Glomerular endothelial cell (primary cell): ENCODE measurements at regions not wholly inside any gene's neighbourhood (a gene's known extent, or its start where the extent isn't known, plus 50 kb on each side); places are given as distances from the start of the nearest gene placed in this dataset.
"Not testable (repeated sequence)": the region's sequence is repeated elsewhere in the genome, so short reads cannot be mapped to it uniquely, and the experiment has no call there.

Experiments
- DNase-seq: peaks from one replicate; pipeline ENCODE4 v3.0.0-alpha.2; 2011; ENCODE audit warnings: low read depth, low spot score; ENCODE audit errors: extremely low read depth

- DNase-seq: no peak
Measured at GRCh38 chr4:149211876-149212275, 603.8 kb downstream of the IQCM start.

GRCh38 chr4:149203256-149204001 lies 612.2 kb downstream of the IQCM start:
- no peak for DNase-seq

GRCh38 chr4:149202117-149202516 lies 613.5 kb downstream of the IQCM start:
- DNase-seq: no peak

GRCh38 chr4:149199594-149199993 lies 616.0 kb downstream of the IQCM start:
- DNase-seq: no peak

GRCh38 chr4:149194061-149194460 lies 621.6 kb downstream of the IQCM start:
- DNase-seq: no peak

- no peak for DNase-seq
Measured at GRCh38 chr4:149187726-149188125, 627.9 kb downstream of the IQCM start.

GRCh38 chr4:149183638-149184037 lies 632.0 kb downstream of the IQCM start:
- DNase-seq: no peak

GRCh38 chr4:149181459-149181858 lies 634.2 kb downstream of the IQCM start:
- DNase-seq: not testable (repeated sequence)

- DNase-seq: no peak
Measured at GRCh38 chr4:149176039-149176438, 639.6 kb downstream of the IQCM start.

- no peak for DNase-seq
Measured at GRCh38 chr4:149175549-149175948, 640.1 kb downstream of the IQCM start.

- DNase-seq: no peak
Measured at GRCh38 chr4:149173241-149174013, 642.2 kb downstream of the IQCM start.

GRCh38 chr4:149168645-149169044 lies 647.0 kb downstream of the IQCM start:
- DNase-seq: no peak

GRCh38 chr4:149166876-149167275 lies 648.8 kb downstream of the IQCM start:
- no peak for DNase-seq

GRCh38 chr4:149166365-149166764 lies 649.3 kb downstream of the IQCM start:
- DNase-seq: no peak

GRCh38 chr4:149164282-149164681 lies 651.4 kb downstream of the IQCM start:
- DNase-seq: no peak

GRCh38 chr4:149161247-149161646 lies 654.4 kb downstream of the IQCM start:
- no peak for DNase-seq

GRCh38 chr4:149160370-149160769 lies 655.3 kb downstream of the IQCM start:
- DNase-seq: no peak

GRCh38 chr4:149158817-149159216 lies 656.8 kb downstream of the IQCM start:
- DNase-seq: no peak

GRCh38 chr4:149145803-149146202 lies 669.8 kb downstream of the IQCM start:
- DNase-seq: no peak

- no peak for DNase-seq
Measured at GRCh38 chr4:149144060-149144459, 671.6 kb downstream of the IQCM start.

GRCh38 chr4:149141391-149141790 lies 674.3 kb downstream of the IQCM start:
- no peak for DNase-seq

GRCh38 chr4:149140841-149141240 lies 674.8 kb downstream of the IQCM start:
- no peak for DNase-seq
